Motor neuron (in vitro differentiated cells): ENCODE measurements at regions not wholly inside any gene's neighbourhood (a gene's known extent, or its start where the extent isn't known, plus 50 kb on each side); places are given as distances from the start of the nearest gene placed in this dataset.
"Not testable (repeated sequence)": the region's sequence is repeated elsewhere in the genome, so short reads cannot be mapped to it uniquely, and the experiment has no call there.

Experiments used
- ATAC-seq, 8 experiments: fragments of 200-7000 bp; cut with Tn5 transposase; replicated peaks in 6 of 8; 2 replicates each; pipeline ENCODE4 v1.8.0; 2021; ENCODE audit warnings: mild to moderate bottlenecking in 8 of 8, moderate library complexity in 8 of 8
- H3K27ac ChIP-seq, 2 donors: fragments of 250-450 bp; sonication (Bioruptor Pico); 2 replicates each; pipeline ENCODE4 v1.9.0; 2021; ENCODE audit warnings: antibody characterized with exemption in 2 of 2, mild to moderate bottlenecking in 2 of 2, moderate library complexity in 1 of 2
- H3K4me1 ChIP-seq, 2 donors: fragments of 250-450 bp; sonication (Bioruptor Pico); replicated peaks in 1 of 2; 2 replicates each; pipeline ENCODE4 v1.6.1; 2021; ENCODE audit warnings: antibody characterized with exemption in 2 of 2, mild to moderate bottlenecking in 2 of 2, moderate library complexity in 1 of 2
- H3K4me3 ChIP-seq, 5 donors: fragments of 250-450 bp; sonication (Bioruptor Pico); 2 replicates each; pipeline ENCODE4 v1.9.0; 2021; ENCODE audit warnings: antibody characterized with exemption in 5 of 5, mild to moderate bottlenecking in 5 of 5, moderate library complexity in 4 of 5
- WGBS, 10 experiments: fragments of 450-650 bp; shearing (Covaris generic); methylation state at CpG; one replicate each; pipeline ENCODE4 v1.0.0; 2022; 5-methylcytosine and 5-hydroxymethylcytosine counted together
- in situ Hi-C, 9 experiments: fragments of 400-800 bp; cut with MboI; loops; one replicate each; pipeline ENCODE4 v1.15.0; 2021; ENCODE audit warnings: low sequenced_read_pairs in 9 of 9, low pct_unique_long_range_greater_than_20kb in 2 of 9; ENCODE audit not compliant: unreplicated experiment in 9 of 9

- H3K4me1 ChIP-seq = no peaks in the 10 kb centered on the region
- in situ Hi-C loops = no loop called here
- no peak overlapping the region for H3K4me3 ChIP-seq
- ATAC-seq = peak in 1 of 8 experiments; percentile 87
- H3K27ac ChIP-seq = no peak overlapping the region
Observed at GRCh38 chr4:174183259-174183658, 100.2 kb downstream of the FBXO8 start.

DNA sequence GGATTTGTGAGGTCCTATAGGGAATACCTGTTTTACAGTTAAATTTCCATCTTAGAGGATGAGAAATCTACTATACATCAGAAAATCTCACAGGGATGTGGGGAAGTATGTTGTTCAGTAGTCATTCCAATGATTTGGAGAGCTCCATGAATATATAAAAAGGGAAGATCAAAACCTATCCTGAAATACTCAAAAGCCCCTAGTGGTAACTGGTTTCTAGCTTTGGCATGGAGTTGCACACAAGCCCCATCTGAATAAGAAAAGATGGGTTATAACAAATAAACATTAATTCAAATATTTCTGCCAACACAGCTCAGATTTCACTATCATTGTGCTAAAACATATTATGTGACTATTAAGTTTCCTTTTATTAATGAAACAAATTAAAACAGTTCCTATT, 101.6 kb downstream of the FBXO8 start:
- no peak overlapping the region for H3K27ac ChIP-seq
- no peak for ATAC-seq
- H3K4me3 ChIP-seq = no peak overlapping the region
- in situ Hi-C loops = no loop called here
- no peaks in the 10 kb centered on the region for H3K4me1 ChIP-seq

- in situ Hi-C loops = no loop called here
- H3K27ac ChIP-seq = no peak overlapping the region
- 0 to 50% (median 30%) methylated on average over 1 of the region's 1 CpG; no CpG with 5 or more reads in 3 of the 10 experiments for WGBS, 10 experiments
- no peak for ATAC-seq
- H3K4me1 ChIP-seq = no peaks in the 10 kb centered on the region
- H3K4me3 ChIP-seq = no peak overlapping the region
Observed at GRCh38 chr4:174177536-174177935, 105.9 kb downstream of the FBXO8 start.

GRCh38 chr4:174175836-174176235, 107.6 kb downstream of the FBXO8 start:
- H3K4me1 ChIP-seq, in situ Hi-C loops, H3K27ac ChIP-seq, ATAC-seq, H3K4me3 ChIP-seq: not testable (repeated sequence)
- WGBS, 10 experiments = 80 to 100% (median 95%) methylated on average over 1 to 4 of the region's 4 CpGs; no CpG with 5 or more reads in 4 of the 10 experiments

- no peak for ATAC-seq
- no peaks in the 10 kb centered on the region for H3K4me1 ChIP-seq
- WGBS, 10 experiments = 0 to 88% (median 38%) methylated on average over 1 of the region's 1 CpG; no CpG with 5 or more reads in 4 of the 10 experiments
- in situ Hi-C loops = loop anchor here in 3 of 9 experiments (25.0 kb wide), 2 partner anchors 661 to 1161 kb away; no protein-coding TSS in a partner anchor
- no peak overlapping the region for H3K27ac ChIP-seq
- no peak overlapping the region for H3K4me3 ChIP-seq
Observed at GRCh38 chr4:174173360-174173759, 110.1 kb downstream of the FBXO8 start.

DNA sequence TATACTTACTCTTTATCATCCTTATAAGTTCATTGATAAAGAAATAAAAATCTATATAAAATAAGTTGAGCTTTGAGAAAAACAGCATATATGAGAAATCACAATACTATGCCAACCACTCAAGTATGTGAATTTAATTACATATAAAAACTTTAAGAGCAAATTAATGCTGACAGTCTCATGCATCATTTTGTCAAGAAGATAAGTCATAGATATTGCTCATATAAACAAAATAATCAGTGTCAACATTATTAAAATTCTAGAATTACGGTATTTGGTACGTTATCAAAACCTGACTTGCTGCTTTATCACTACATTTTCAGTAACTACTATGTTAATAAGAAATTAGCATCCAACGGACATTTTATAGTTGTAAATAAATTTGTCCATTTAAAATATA, 111.2 kb downstream of the FBXO8 start:
- ATAC-seq = no peak
- H3K27ac ChIP-seq = no peak overlapping the region
- H3K4me3 ChIP-seq = no peak overlapping the region
- WGBS, 10 experiments = 46 to 100% (median 92%) methylated on average over 2 to 3 of the region's 3 CpGs
- in situ Hi-C loops = loop anchor here in 3 of 9 experiments (25.0 kb wide), 2 partner anchors 660 to 1160 kb away; no protein-coding TSS in a partner anchor
- H3K4me1 ChIP-seq = no peaks in the 10 kb centered on the region

GRCh38 chr4:174170906-174171305, 112.6 kb downstream of the FBXO8 start:
- 56 to 100% (median 100%) methylated on average over 1 of the region's 1 CpG; no CpG with 5 or more reads in 3 of the 10 experiments for WGBS, 10 experiments
- H3K4me1 ChIP-seq = no peaks in the 10 kb centered on the region

GRCh38 chr4:174170091-174170490, 113.4 kb downstream of the FBXO8 start:
- ATAC-seq = no peak
- in situ Hi-C loops = loop anchor here in 3 of 9 experiments (25.0 kb wide), 2 partner anchors 658 to 1158 kb away; no protein-coding TSS in a partner anchor

More at GRCh38 chr4:174170906-174171305, 112.6 kb downstream of the FBXO8 start:
- H3K27ac ChIP-seq = no peak overlapping the region
- no peak for ATAC-seq
- in situ Hi-C loops = loop anchor here in 3 of 9 experiments (25.0 kb wide), 2 partner anchors 659 to 1159 kb away; no protein-coding TSS in a partner anchor
- H3K4me3 ChIP-seq = no peak overlapping the region

GRCh38 chr4:174157106-174157607, 126.3 kb downstream of the FBXO8 start:
- Histone ChIP-seq H3K27ac (no peak overlapping the region), H3K4me1 (peaks cover 0 to 4% of the 10 kb centered on the region in 2 donors), H3K4me3 (no peak overlapping the region)
- peak in 1 of 8 experiments; percentile 17 for ATAC-seq
- 7 to 81% (median 72%) methylated on average over 2 to 7 of the region's 7 CpGs for WGBS, 10 experiments
- in situ Hi-C loops = loop anchor here in 3 of 9 experiments (25.0 kb wide), 2 partner anchors 645 to 1145 kb away; no protein-coding TSS in a partner anchor

More at GRCh38 chr4:174170091-174170490, 113.4 kb downstream of the FBXO8 start:
- Histone ChIP-seq H3K4me3 (no peak overlapping the region), H3K4me1 (no peaks in the 10 kb centered on the region), H3K27ac (no peak overlapping the region)
- WGBS, 10 experiments = 71 to 100% (median 97%) methylated on average over 1 to 7 of the region's 7 CpGs; no CpG with 5 or more reads in 1 of the 10 experiments

GRCh38 chr4:174156239-174156826, 127.1 kb downstream of the FBXO8 start:
- 3 to 63% (median 30%) methylated on average over 1 to 3 of the region's 3 CpGs for WGBS, 10 experiments
- peaks cover 0 to 4% of the 10 kb centered on the region in 2 donors for H3K4me1 ChIP-seq
- no peak overlapping the region for H3K4me3 ChIP-seq
- ATAC-seq = peak; percentile 46 to 81 (median 56)
- in situ Hi-C loops = loop anchor here in 3 of 9 experiments (25.0 kb wide), 2 partner anchors 644 to 1144 kb away; no protein-coding TSS in a partner anchor
- no peak overlapping the region for H3K27ac ChIP-seq

DNA sequence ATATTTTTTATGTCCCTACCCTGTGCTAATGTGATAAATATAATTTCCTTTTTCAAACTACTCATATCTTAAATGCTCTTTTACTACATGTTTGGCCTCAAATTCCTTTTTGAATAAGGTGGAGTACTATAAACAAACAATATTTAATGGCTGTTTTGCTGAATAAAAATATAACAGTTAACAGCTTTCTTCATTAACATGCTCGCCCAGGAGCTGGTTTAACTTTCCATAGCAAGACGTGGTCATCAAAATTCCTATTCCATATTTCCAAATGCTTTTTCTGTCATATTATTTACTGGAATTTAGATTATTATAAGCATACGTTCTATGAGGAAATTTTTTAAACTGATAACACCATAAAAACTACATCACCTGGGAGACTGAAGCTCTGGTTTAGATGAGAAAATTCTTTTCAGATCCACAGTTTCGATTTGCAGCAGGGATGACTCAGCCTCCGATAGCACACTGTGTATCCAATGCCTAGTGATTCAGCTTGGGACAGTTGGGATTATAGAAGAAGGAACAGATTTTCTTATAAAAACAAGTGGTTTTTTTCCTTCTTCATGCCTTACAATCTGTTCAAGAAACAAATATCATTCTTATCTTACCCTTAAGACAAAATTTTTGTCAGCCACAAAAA, 129.1 kb downstream of the FBXO8 start:
- in situ Hi-C loops = loop anchor here in 3 of 9 experiments (25.0 kb wide), 2 partner anchors 642 to 1142 kb away; no protein-coding TSS in a partner anchor
- Histone ChIP-seq H3K4me1 (peaks cover 0 to 4% of the 10 kb centered on the region in 2 donors), H3K27ac (no peak overlapping the region), H3K4me3 (no peak overlapping the region)
- WGBS, 10 experiments = 0 to 90% (median 69%) methylated on average over 3 to 5 of the region's 5 CpGs
- ATAC-seq = peak in 4 of 8 experiments; percentile 53 to 93 (median 82)

- ATAC-seq = no peak
- in situ Hi-C loops = loop anchor here in 3 of 9 experiments (25.0 kb wide), 2 partner anchors 641 to 1141 kb away; no protein-coding TSS in a partner anchor
- H3K4me1 ChIP-seq = peaks cover 0 to 4% of the 10 kb centered on the region in 2 donors
- no peak overlapping the region for H3K4me3 ChIP-seq
- WGBS, 10 experiments = 36 to 94% (median 65%) methylated on average over 1 to 2 of the region's 2 CpGs
- H3K27ac ChIP-seq = no peak overlapping the region
Observed at GRCh38 chr4:174152717-174153466, 130.6 kb downstream of the FBXO8 start.
